CD4-positive, alpha-beta T cell treated with Interferon alpha-2 for 1 hour (primary cell): ENCODE measurements at regions not wholly inside any gene's neighbourhood (a gene's known extent, or its start where the extent isn't known, plus 50 kb on each side); places are given as distances from the start of the nearest gene placed in this dataset.

Experiments
- DNase-seq, 2 donors: peaks; one replicate each; pipeline ENCODE4 v3.0.0-alpha.2; 2020 to 2022

GRCh38 chr3:31254483-31254882 lies 278.2 kb upstream of the STT3B start:
- DNase-seq: no peak

- DNase-seq: no peak
Observed at GRCh38 chr3:31255007-31255581, 277.6 kb upstream of the STT3B start.

GRCh38 chr3:31262201-31262600 lies 270.5 kb upstream of the STT3B start:
- no peak for DNase-seq

GRCh38 chr3:31263897-31264296 lies 268.8 kb upstream of the STT3B start:
- DNase-seq: no peak

GRCh38 chr3:31265646-31266428 lies 266.9 kb upstream of the STT3B start:
- no peak for DNase-seq

- peak in 1 of 2 donors; percentile 9 for DNase-seq
Observed at GRCh38 chr3:31268868-31269267, 263.9 kb upstream of the STT3B start.

- DNase-seq: no peak
Observed at GRCh38 chr3:31270010-31270409, 262.7 kb upstream of the STT3B start.

GRCh38 chr3:31274326-31275024 lies 258.2 kb upstream of the STT3B start:
- no peak for DNase-seq

GRCh38 chr3:31275038-31275572 lies 257.6 kb upstream of the STT3B start:
- no peak for DNase-seq

GRCh38 chr3:31275583-31275982 lies 257.1 kb upstream of the STT3B start:
- no peak for DNase-seq

GRCh38 chr3:31277582-31277981 lies 255.1 kb upstream of the STT3B start:
- DNase-seq: no peak

GRCh38 chr3:31278532-31278931 lies 254.2 kb upstream of the STT3B start:
- no peak for DNase-seq

- DNase-seq: no peak
Observed at GRCh38 chr3:31284776-31285175, 247.9 kb upstream of the STT3B start.

GRCh38 chr3:31285833-31286486 lies 246.8 kb upstream of the STT3B start:
- DNase-seq: no peak

- DNase-seq: no peak
Observed at GRCh38 chr3:31288224-31288623, 244.5 kb upstream of the STT3B start.

GRCh38 chr3:31288641-31289100 lies 244.1 kb upstream of the STT3B start:
- no peak for DNase-seq

GRCh38 chr3:31289584-31289983 lies 243.1 kb upstream of the STT3B start:
- no peak for DNase-seq

- DNase-seq: no peak
Observed at GRCh38 chr3:31290046-31290445, 242.7 kb upstream of the STT3B start.

- no peak for DNase-seq
Observed at GRCh38 chr3:31291818-31292217, 240.9 kb upstream of the STT3B start.

- no peak for DNase-seq
Observed at GRCh38 chr3:31294430-31295149, 238.1 kb upstream of the STT3B start.

- DNase-seq: no peak
Observed at GRCh38 chr3:31295150-31295765, 237.5 kb upstream of the STT3B start.

- DNase-seq: no peak
Observed at GRCh38 chr3:31297726-31298298, 234.9 kb upstream of the STT3B start.
